Body of pancreas (tissue), 4 donors: ENCODE measurements at regions not wholly inside any gene's neighbourhood (a gene's known extent, or its start where the extent isn't known, plus 50 kb on each side); places are given as distances from the start of the nearest gene placed in this dataset.
A peak's percentile ranks its signal among the peaks of the same experiment; 100 is the strongest.

ENCODE experiments used
- ATAC-seq: fragments of 150-250 bp; one replicate; pipeline ENCODE4 v1.9.1; 2016
- DNase-seq, 4 donors: peaks; one replicate each; pipeline ENCODE4 v3.0.0-alpha.2; 2019
- H3K27ac ChIP-seq, 4 donors: fragments of 200-600 bp; sonication (generic); 1 replicate in 3 of 4; 2 replicates in 1 of 4; pipeline versions ENCODE4 v1.5.1 to v1.6.1; 2016 to 2019; ENCODE audit warnings: mild to moderate bottlenecking in 1 of 4, mixed read lengths in 1 of 4, moderate library complexity in 1 of 4
- H3K27me3 ChIP-seq, 2 donors: fragments of 200-600 bp; sonication (generic); one replicate each; pipeline ENCODE4 v1.6.0; 2016; ENCODE audit warnings: mild to moderate bottlenecking in 1 of 2
- H3K36me3 ChIP-seq, 2 donors: fragments of 200-600 bp; sonication (generic); replicated peaks in 1 of 2; 2 replicates each; pipeline ENCODE4 v1.5.1; 2016; ENCODE audit warnings: low read depth in 2 of 2; ENCODE audit not compliant: insufficient read depth in 1 of 2
- H3K4me1 ChIP-seq: fragments of 200-600 bp; sonication (generic); one replicate; pipeline ENCODE4 v1.6.0; 2016
- H3K4me3 ChIP-seq, 2 donors: fragments of 200-600 bp; sonication (generic); 1 replicate in 1 of 2; 2 replicates in 1 of 2; pipeline ENCODE4 v1.5.1; 2016 to 2019
- H3K9me3 ChIP-seq, 3 donors: fragments of 200-600 bp; sonication (generic); 1 replicate in 2 of 3; 2 replicates in 1 of 3; pipeline ENCODE4 v1.5.1; 2016
- CTCF ChIP-seq, 7 experiments: fragments of 450-650 bp in 4 of 7; fragments of 200-600 bp in 3 of 7; sonication (generic) in 3 of 7; IDR thresholded peaks; one replicate each; pipeline ENCODE4 v1.5.1; 2016 to 2019; ENCODE audit warnings: antibody characterized with exemption in 7 of 7
- POLR2A ChIP-seq, 3 donors: fragments of 450-650 bp; IDR thresholded peaks; one replicate each; pipeline ENCODE4 v1.6.1; 2016; ENCODE audit warnings: antibody characterized with exemption in 3 of 3, mild to moderate bottlenecking in 2 of 3
- WGBS, 2 donors: methylation state at CpG; one replicate each; pipeline ENCODE4 v1.1.5; 2017; 5-methylcytosine and 5-hydroxymethylcytosine counted together
- intact Hi-C: fragments of 100-400 bp; cut with DNase I; formaldehyde crosslinking; loops from one replicate; pipeline ENCODE4 v1.15.1; 2023

- intact Hi-C loops = no loop called here
Measured at GRCh38 chr2:234672498-234673150, 175.7 kb upstream of the ARL4C start.

GRCh38 chr2:234671716-234672115, 174.8 kb upstream of the ARL4C start:
- intact Hi-C loops = no loop called here
- peak in 2 of 4 donors; percentile 39 to 40 for DNase-seq

More at GRCh38 chr2:234672498-234673150, 175.7 kb upstream of the ARL4C start:
- no peak overlapping the region for H3K4me3 ChIP-seq
- no peaks in the 10 kb centered on the region for H3K9me3 ChIP-seq
- H3K27me3 ChIP-seq = no peaks in the 10 kb centered on the region
- H3K4me1 ChIP-seq = peaks cover 17% of the 10 kb centered on the region
- H3K27ac ChIP-seq = no peak overlapping the region
- WGBS, 2 donors = 70 to 75% methylated on average over 8 of the region's 8 CpGs
- TF ChIP-seq CTCF (IDR thresholded peaks at IDR 0.05) (no peak), POLR2A (IDR thresholded peaks at IDR 0.05) (no peak)
- no peak for DNase-seq
- no peaks in the 10 kb centered on the region for H3K36me3 ChIP-seq
- ATAC-seq = no peak

GRCh38 chr2:234671231-234671630, 174.3 kb upstream of the ARL4C start:
- TF ChIP-seq CTCF (IDR thresholded peaks at IDR 0.05) = no peak
- no peak for TF ChIP-seq POLR2A (IDR thresholded peaks at IDR 0.05)
- Histone ChIP-seq H3K27me3 (no peaks in the 10 kb centered on the region), H3K27ac (no peak overlapping the region), H3K4me1 (peaks cover 7% of the 10 kb centered on the region), H3K36me3 (no peaks in the 10 kb centered on the region), H3K9me3 (no peaks in the 10 kb centered on the region), H3K4me3 (no peak overlapping the region)
- 82 to 87% methylated on average over 3 of the region's 3 CpGs for WGBS, 2 donors
- intact Hi-C loops = no loop called here
- no peak for DNase-seq
- no peak for ATAC-seq

More at GRCh38 chr2:234671716-234672115, 174.8 kb upstream of the ARL4C start:
- Histone ChIP-seq H3K27me3 (no peaks in the 10 kb centered on the region), H3K4me1 (peaks cover 12% of the 10 kb centered on the region), H3K4me3 (no peak overlapping the region), H3K36me3 (no peaks in the 10 kb centered on the region), H3K9me3 (no peaks in the 10 kb centered on the region), H3K27ac (no peak overlapping the region)
- WGBS, 2 donors = 63 to 71% methylated on average over 3 of the region's 3 CpGs
- ATAC-seq = peak; percentile 47
- TF ChIP-seq CTCF (IDR thresholded peaks at IDR 0.05) = no peak
- no peak for TF ChIP-seq POLR2A (IDR thresholded peaks at IDR 0.05)

- intact Hi-C loops = no loop called here
- no peak overlapping the region for H3K27ac ChIP-seq
- H3K4me3 ChIP-seq = no peak overlapping the region
- TF ChIP-seq POLR2A (IDR thresholded peaks at IDR 0.05) = no peak
- no peaks in the 10 kb centered on the region for H3K9me3 ChIP-seq
- DNase-seq (no peak), ATAC-seq (no peak)
- H3K27me3 ChIP-seq = no peaks in the 10 kb centered on the region
- peaks cover 3% of the 10 kb centered on the region for H3K4me1 ChIP-seq
- H3K36me3 ChIP-seq = no peaks in the 10 kb centered on the region
- WGBS, 2 donors = 94 to 97% methylated on average over 5 to 7 of the region's 7 CpGs
Measured at GRCh38 chr2:234670806-234671205, 173.9 kb upstream of the ARL4C start.

GRCh38 chr2:234670052-234670451, 173.2 kb upstream of the ARL4C start:
- DNase-seq (no peak), ATAC-seq (no peak)
- Histone ChIP-seq H3K27ac (no peak overlapping the region), H3K9me3 (no peaks in the 10 kb centered on the region), H3K4me3 (no peak overlapping the region), H3K36me3 (no peaks in the 10 kb centered on the region), H3K4me1 (no peaks in the 10 kb centered on the region), H3K27me3 (no peaks in the 10 kb centered on the region)
- intact Hi-C loops = no loop called here
- 91% methylated on average over 3 of the region's 3 CpGs for WGBS, 2 donors
- TF ChIP-seq POLR2A (IDR thresholded peaks at IDR 0.05) (no peak), CTCF (IDR thresholded peaks at IDR 0.05) (no peak)
